ENCODE measurements at regions not wholly inside any gene's neighbourhood (a gene's known extent, or its start where the extent isn't known, plus 50 kb on each side); places are given as distances from the start of the nearest gene placed in this dataset.
"Not testable (repeated sequence)": the region's sequence is repeated elsewhere in the genome, so short reads cannot be mapped to it uniquely, and the experiment has no call there.

DNA sequence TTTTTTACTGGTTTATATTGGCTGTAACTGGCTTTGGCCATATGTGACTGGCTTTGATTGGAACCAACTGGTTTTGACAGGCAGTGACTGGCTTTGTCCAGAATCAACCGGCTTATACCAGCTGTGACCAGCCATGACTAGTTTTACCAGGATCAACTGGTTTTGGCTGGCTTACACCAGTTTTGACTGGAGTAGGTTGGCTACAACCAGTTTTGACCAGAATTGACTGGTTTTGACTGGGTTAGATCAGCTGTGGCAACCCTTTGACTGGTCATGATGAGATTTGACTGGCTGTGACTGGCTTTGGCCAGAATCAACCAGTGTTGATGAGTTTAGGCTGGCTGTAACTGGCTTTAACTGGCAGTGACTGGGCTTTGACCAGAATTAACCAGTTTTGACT lies 169.2 kb upstream of the AMOT start:
- DNase-seq, result no peak

- DNase-seq, result no peak
These were observed 168.4 kb upstream of the AMOT start for GRCh38 chrX:113009029-113009428.

DNA sequence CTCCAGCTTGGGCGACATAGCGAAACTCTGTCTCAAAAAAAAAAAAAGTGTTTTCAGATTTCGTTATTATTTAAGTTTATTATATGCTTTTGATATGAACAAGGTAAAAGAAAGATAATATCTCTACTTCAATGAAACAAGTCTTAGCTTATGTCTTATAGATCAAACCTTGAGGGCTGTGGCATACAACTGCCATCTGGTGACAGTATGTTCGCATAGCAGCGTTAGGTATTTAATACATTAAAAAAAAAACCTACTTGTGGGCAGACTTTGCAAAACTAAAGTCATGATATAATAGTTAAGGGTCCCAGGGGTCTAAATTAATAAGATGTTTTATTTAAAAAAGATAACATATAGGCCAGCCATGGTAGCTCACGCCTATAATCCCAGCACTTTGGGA lies 161.2 kb upstream of the AMOT start:
- DNase-seq, result no peak

GRCh38 chrX:112997991-112998390 lies 157.4 kb upstream of the AMOT start:
- DNase-seq, result no peak

GRCh38 chrX:112991801-112992200 lies 151.2 kb upstream of the AMOT start:
- no peak for DNase-seq

DNA sequence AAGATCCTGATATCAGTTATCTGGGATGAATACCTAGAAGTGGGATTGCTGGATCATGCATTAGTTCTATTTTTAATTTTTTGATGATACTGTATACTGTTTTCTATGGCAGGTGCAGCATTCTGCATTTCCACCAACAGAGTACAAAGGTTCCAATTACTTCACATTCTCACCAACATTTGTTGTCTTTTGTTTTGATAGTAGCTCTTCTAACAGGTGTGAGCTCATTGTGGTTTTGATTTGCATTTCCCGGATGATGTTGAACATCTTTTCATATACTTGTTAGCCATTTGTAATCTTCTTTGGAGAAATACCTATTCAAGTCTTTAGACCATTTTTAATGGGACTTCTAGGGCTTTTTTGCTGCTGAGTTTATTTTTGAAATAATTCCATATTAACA lies 139.2 kb upstream of the AMOT start:
- DNase-seq, result no peak

GRCh38 chrX:112968351-112969133 lies 127.9 kb upstream of the AMOT start:
- no peak for DNase-seq

DNA sequence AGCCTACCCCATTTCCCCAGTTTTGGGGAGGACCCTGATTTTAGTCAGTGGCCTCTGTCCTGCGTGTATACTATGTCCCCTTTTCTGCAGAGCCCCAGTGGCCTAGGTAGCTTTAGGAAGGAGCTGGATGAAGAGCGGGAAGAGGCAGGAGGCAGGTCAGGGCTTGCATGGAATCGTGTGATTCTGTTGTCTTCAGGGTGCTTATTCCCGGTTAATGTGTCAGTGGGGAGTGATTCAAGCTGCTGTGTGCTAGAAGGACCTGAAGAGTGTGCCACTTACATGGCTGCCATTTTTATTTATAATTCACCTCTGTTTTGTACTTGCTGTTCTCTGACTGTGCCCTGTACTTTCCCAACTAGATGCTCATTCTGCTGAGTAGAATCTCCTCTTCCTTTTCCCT lies 127.3 kb upstream of the AMOT start:
- no peak for DNase-seq

DNA sequence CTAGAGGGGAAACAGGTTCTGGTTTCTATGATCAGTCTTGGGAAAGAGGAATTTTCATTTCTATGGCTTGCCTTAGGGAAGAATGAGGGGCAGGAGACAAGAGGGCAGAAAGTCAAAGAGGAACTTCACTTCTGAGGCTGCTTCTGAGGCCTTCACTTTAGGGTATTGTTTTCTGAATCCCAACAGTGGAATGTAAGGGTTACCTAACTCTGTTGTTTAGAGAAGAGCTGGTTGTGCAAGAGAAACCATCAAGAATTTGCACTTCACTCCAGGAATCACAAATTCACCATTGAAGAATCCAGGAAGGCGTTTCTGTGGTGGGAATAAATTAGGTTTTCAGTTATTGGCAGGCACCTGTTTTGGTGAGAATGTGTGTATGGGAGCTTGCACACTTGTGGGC lies 126.7 kb upstream of the AMOT start:
- DNase-seq, result no peak

GRCh38 chrX:112961981-112962380 lies 121.3 kb upstream of the AMOT start:
- no peak for DNase-seq

GRCh38 chrX:112947981-112948615 lies 107.5 kb upstream of the AMOT start:
- DNase-seq, result no peak

DNA sequence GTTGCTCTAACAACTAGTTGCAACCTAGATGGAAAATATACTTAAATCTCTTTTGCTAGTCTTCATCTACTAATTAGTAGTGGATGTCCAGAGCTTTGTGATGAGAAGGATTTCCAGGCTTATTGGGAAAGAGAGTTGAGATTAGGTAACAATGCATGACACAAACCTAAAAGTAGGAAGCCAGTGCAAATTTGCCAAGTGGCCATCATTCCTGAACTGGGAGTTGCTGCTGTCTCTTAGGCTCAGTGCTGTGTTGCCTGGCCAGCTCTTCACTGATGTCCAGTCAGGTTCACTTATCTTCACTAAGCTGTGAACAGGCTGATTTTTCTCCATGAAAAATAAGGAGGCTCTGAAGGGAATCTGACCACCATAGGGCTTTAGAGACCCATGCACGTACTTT lies 105.6 kb upstream of the AMOT start:
- no peak for DNase-seq

GRCh38 chrX:112945826-112946225 lies 105.2 kb upstream of the AMOT start:
- no peak for DNase-seq

DNA sequence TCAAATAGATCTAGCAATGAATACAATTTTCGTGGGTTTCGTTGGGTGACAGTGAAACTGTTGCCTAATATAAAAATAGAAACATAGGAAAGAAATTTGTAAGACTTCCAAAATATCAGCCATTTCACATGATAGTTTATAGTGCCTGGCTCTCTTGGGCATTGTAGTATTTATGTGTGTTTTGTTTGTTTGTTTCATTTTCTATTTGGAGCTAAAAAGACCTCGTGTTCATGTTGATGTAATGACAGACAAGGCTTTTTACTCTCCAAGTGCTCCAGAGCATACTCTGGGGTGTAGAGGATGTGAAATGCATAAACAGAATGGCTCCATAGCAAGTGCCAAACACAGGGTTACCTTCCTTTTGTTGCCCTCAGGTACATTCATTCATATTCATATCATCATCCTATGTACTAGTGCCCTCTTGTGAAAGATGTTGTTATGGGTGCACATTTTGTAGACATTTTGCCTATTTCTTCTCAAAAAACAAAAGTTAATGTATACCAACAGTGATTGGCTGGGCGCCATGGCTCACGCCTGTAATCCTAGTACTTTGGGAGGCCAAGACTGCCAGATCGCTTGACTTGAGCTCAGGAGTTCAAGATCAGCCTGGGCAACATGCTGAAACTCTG lies 100.7 kb upstream of the AMOT start:
- DNase-seq, result no peak

DNA sequence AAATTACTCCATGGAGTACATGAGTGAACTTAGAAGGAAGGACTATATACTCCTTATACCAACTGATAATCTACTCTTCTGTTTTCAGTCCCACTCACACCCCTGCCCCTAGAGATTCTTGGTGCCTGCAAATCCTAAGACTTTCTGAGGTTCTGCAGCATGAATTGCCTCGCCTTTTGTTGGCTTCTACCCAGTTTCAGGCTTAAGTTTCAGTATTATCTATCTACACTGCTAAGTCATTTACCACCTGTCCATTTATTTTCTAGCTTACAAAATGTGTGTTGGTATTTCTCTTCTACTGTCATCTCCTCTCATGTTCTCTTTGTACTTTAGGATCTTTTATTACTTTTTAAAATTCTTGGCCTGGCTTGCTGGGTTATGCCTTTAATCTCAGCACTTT lies 94.4 kb upstream of the AMOT start:
- no peak for DNase-seq

- no peak for DNase-seq
These were observed 91.3 kb upstream of the AMOT start for GRCh38 chrX:112931900-112932299.

DNA sequence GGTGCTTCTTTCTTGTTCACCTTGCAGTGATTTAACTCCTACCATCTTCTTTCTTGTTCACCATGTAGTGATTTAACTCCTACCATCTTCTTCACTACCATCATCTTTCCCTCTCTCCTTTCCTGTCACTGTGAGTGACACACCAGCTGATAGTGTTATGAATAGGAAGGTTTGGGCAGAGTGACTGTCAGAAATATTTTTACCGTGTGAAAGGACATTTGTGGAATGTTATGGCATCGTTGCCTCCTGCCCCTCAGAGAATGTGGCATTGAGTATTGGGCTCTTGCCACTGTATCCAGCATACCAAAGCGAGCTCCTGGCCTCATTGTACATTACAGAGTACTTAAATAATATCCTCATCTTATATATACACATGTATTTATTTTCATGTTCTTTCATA lies 90.8 kb upstream of the AMOT start:
- DNase-seq, result no peak

DNA sequence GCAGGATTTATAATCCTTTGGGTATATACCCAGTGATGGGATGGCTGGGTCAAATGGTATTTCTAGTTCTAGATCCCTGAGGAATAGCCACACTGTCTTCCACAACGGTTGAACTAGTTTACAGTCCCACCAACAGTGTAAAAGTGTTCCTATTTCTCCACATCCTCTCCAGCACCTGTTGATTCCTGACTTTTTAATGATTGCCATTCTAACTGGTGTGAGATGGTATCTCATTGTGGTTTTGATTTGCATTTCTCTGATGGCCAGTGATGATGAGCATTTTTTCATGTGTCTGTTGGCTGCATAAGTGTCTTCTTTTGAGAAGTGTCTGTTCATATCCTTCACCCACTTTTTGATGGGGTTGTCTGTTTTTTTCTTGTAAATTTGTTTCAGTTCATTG lies 82.8 kb upstream of the AMOT start:
- not testable (repeated sequence) for DNase-seq

DNA sequence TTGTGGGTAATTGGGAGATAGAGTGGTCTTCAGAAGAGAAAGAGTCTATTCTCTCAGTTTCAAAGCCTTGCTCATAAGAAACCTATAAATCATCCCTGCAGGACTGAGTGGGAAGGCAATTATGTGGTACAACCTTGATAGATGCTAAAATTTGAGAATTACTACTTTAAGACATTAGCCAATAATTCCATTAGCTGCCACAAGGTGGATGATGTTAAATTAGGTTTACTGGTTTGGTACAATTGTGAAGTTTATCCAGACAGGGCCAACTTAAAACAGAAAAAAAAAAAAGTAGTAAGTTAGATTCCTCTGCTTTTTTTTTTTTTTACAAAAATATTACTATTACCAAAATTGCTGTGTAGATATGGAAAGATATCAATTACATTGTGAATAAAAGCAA lies 73.2 kb upstream of the AMOT start:
- DNase-seq, result no peak

DNA sequence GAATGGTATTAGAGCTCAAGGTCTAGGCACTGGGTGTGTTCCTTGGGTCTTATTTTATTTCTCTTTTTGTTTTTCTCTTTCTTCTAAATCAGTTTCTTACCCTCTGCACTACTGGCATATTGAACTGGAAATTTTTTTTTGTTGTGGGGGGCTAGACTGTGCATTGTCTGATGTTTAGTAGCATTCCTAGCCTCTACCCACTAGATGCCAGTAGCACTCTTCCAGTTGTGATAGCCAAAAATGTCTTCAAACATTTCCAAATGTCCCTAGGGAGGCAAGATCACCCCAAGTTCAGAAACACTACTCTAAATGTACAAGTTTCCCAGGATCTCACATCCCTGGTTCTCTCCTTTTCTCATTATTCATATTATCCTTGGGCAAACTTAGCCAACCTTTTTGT lies 69.8 kb upstream of the AMOT start:
- no peak for DNase-seq

DNA sequence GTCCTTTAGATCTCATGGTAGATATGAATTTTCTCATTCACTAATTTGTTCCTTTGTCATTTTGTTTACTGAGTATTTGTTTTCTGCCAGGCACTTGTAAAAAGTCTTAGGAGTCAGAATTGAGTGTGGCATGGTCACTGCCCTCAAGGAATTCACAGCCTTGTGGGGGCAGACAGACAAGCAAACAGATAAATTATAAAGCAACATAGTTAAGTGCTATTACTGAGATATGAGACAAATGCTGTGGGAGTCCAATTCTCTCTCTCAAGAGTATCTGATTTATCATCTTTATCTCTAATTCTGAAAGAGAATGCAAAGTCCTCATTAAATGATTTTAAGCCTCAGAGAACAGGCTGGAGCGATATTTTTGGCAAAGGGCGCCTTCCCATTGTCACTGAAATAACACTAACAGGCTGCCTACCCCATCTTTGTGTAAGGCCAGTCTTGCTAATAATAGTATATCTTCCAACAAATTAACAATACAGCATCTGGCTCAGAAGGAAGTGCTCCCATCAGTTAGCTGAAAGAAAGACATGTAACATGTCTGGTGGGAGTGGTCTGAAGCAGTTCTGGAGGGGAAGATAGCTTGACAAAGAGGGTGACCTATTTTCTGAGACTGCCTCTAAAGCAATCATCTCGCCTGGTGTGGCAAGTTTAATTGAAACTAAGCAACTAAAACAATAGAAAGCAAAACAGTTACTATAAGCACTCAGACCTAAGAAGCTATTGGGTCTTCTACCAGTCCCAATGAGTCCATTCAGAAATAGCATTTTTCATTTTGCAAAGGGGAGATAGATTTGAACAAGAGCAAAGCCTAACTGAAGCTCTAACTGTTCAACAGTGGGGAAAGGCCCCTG lies 61.5 kb upstream of the AMOT start:
- DNase-seq, result no peak

DNA sequence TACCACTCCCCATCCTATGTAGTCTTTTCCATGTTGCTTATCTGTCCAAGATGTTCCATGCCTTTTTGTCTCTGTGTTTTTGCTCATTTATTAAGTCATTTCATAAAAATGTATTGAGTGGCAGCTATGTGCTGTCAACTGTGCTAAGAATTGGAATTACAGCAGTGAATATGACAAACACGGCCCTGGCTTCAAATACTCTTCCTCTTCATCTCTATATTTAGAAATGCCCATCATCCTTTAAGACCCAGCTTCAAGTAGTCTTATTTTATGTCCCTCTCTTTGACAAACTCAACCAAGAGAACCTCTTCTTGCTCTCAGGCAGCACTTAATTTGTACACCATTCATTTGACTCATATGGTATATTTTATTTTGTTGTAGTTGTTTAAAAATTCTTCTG lies 55.4 kb upstream of the AMOT start:
- DNase-seq, result no peak

Measured in suppressor macrophage (primary cell).